ENCODE measurements at regions not wholly inside any gene's neighbourhood (a gene's known extent, or its start where the extent isn't known, plus 50 kb on each side); places are given as distances from the start of the nearest gene placed in this dataset.

GRCh38 chr12:89861086-89861485 lies 152.4 kb upstream of the ATP2B1 start:
- CTCF ChIA-PET = interaction anchor here (1.0 to 1.5 kb wide), 2 partner anchors 67 to 87 kb away, joined by 3 to 5 read pairs; no protein-coding TSS in a partner anchor
- Histone ChIP-seq H3K9me3 (replicated peaks; ENCODE audit: control insufficient read depth, insufficient read depth, low read length) (no peaks in the 10 kb centered on the region; the same call in 1 of the 3 replicates), H3K9ac (ENCODE audit: control insufficient read depth, insufficient read depth, low read length) (no peak overlapping the region), H3K79me2 (ENCODE audit: control insufficient read depth, insufficient read depth, low read length) (no peaks in the 10 kb centered on the region), H3K4me2 (ENCODE audit: control insufficient read depth, insufficient read depth) (no peak overlapping the region), H2AFZ (ENCODE audit: control insufficient read depth, low read depth, low read length) (no peak overlapping the region), H4K20me1 (ENCODE audit: control insufficient read depth, insufficient read depth) (no peaks in the 10 kb centered on the region), H3K4me3 (no peak overlapping the region), H3K27ac (ENCODE audit: control insufficient read depth, insufficient read depth) (no peak overlapping the region), H3K36me3 (ENCODE audit: control insufficient read depth in 2 of 2, insufficient read depth in 2 of 2, low read length in 1 of 2) (no peaks in the 10 kb centered on the region), H3K4me1 (ENCODE audit: control insufficient read depth, insufficient read depth, low read length) (peaks cover 52% of the 10 kb centered on the region), H3K27me3 (replicated peaks in 1 of 2; ENCODE audit: control insufficient read depth in 2 of 2, insufficient read depth in 2 of 2, low read length in 1 of 2) (no peaks in the 10 kb centered on the region)
- 69% methylated on average over 3 of the region's 3 CpGs for WGBS (ENCODE audit: insufficient coverage, insufficient replicate concordance, low lambda C conversion rate, missing lambda C conversion rate)
- ATAC-seq (no peak), FAIRE-seq (no peak), DNase-seq (ENCODE audit: low read depth, low spot score) (no peak)
- in situ Hi-C loops (cut with MboI) (no loop called here), intact Hi-C loops (cut with micrococcal nuclease; ENCODE audit: unreplicated experiment) (loop anchor here (5.0 kb wide), 1 partner anchor 66 kb away; no protein-coding TSS in a partner anchor)
- RAD21 ChIA-PET (ENCODE audit: unreplicated experiment) = interaction anchor here (0.8 to 3.6 kb wide), 2 partner anchors 67 to 89 kb away, joined by 3 to 21 read pairs; no protein-coding TSS in a partner anchor
- SMC1A ChIA-PET (ENCODE audit: uncharacterized antibody, unreplicated experiment) = interaction anchor here (0.7 to 1.6 kb wide), 9 partner anchors 21 to 160 kb away, joined by 3 to 5 read pairs (median 3); no protein-coding TSS in a partner anchor
- TF ChIP-seq REST (IDR thresholded peaks at IDR 0.05; ENCODE audit: low read depth, low read length) (no peak), ZNF592 (IDR thresholded peaks at IDR 0.05) (no peak), BCL3 (IDR thresholded peaks at IDR 0.05; ENCODE audit: borderline replicate concordance, insufficient read depth, low read depth, low read length, poor library complexity, severe bottlenecking) (no peak), MYC (IDR thresholded peaks at IDR 0.05; ENCODE audit: insufficient read depth, insufficient read length, insufficient replicate concordance, low read length, severe bottlenecking) (no peak), ZZZ3 (IDR thresholded peaks at IDR 0.05; ENCODE audit: control insufficient read depth, insufficient read length, low read depth) (no peak), MEF2A (IDR thresholded peaks at IDR 0.05; ENCODE audit: insufficient read depth, low read depth, low read length) (no peak), SRF (IDR thresholded peaks at IDR 0.05; ENCODE audit: low read depth in 2 of 2, low read length in 2 of 2) (no peak), YY1 (IDR thresholded peaks at IDR 0.05; ENCODE audit: low read depth, low read length) (no peak), MAX (IDR thresholded peaks at IDR 0.05; ENCODE audit: low read depth, low read length) (no peak), IRF4 (IDR thresholded peaks at IDR 0.05; ENCODE audit: low read depth, low read length) (no peak), YBX1 (IDR thresholded peaks at IDR 0.05) (no peak), ZNF217 (IDR thresholded peaks at IDR 0.05) (no peak)
- BruUV-seq (replicated peaks) = no TSS peak
- POLR2A ChIA-PET = no interaction called here

All from GM12878 (cell line).